Panc1 (cell line): ENCODE measurements at regions not wholly inside any gene's neighbourhood (a gene's known extent, or its start where the extent isn't known, plus 50 kb on each side); places are given as distances from the start of the nearest gene placed in this dataset.

ENCODE experiments used
- CTCF ChIP-seq: fragments of 450-650 bp; IDR thresholded peaks from 2 replicates; pipeline ENCODE4 v1.5.1; 2017; ENCODE audit warnings: mild to moderate bottlenecking
- POLR2AphosphoS5 ChIP-seq: IDR thresholded peaks from 2 replicates; pipeline ENCODE4 v1.6.1; 2012; ENCODE audit warnings: mild to moderate bottlenecking, low read depth, low read length, moderate library complexity
- REST ChIP-seq, 2 experiments: IDR thresholded peaks; 2 replicates each; pipeline ENCODE4 v1.6.1; 2011 to 2012; ENCODE audit warnings: low read depth in 2 of 2, control low read depth in 1 of 2, low read length in 1 of 2, mild to moderate bottlenecking in 1 of 2, moderate library complexity in 1 of 2; ENCODE audit not compliant: insufficient read depth in 1 of 2
- SIN3A ChIP-seq: IDR thresholded peaks from 2 replicates; pipeline ENCODE4 v1.6.1; 2012; ENCODE audit warnings: low read depth, mild to moderate bottlenecking, low read length, moderate library complexity, borderline replicate concordance; ENCODE audit not compliant: insufficient read depth
- TCF7L2 ChIP-seq: IDR thresholded peaks from 2 replicates; pipeline ENCODE4 v1.6.1; 2011; ENCODE audit warnings: mild to moderate bottlenecking, low read depth, low read length, inconsistent platforms

- TF ChIP-seq CTCF, result no peak
- no peak for TF ChIP-seq POLR2AphosphoS5
- no peak for TF ChIP-seq REST (IDR thresholded peaks at IDR 0.05; ENCODE audit: insufficient read depth in 1 of 2, low read depth in 2 of 2, low read length in 1 of 2)
- no peak for TF ChIP-seq SIN3A
- no peak for TF ChIP-seq TCF7L2
Measured at GRCh38 chr6:90421666-90422065, 125.0 kb upstream of the BACH2 start.
